Kidney (tissue), 13 donors: ENCODE measurements at regions not wholly inside any gene's neighbourhood (a gene's known extent, or its start where the extent isn't known, plus 50 kb on each side); places are given as distances from the start of the nearest gene placed in this dataset.
"Not testable (repeated sequence)": the region's sequence is repeated elsewhere in the genome, so short reads cannot be mapped to it uniquely, and the experiment has no call there.

Source experiments
- DNase-seq, 5 donors: peaks; one replicate each; pipeline ENCODE4 v3.0.0-alpha.2; 2013 to 2020
- FAIRE-seq: peaks from 2 replicates; lab custom pipeline; 2012; peaks lifted over from hg19 to GRCh38; lab: Jason Lieb, UNC
- H3K27ac ChIP-seq, 2 donors: one replicate each; pipeline ENCODE4 v1.7.0; 2013; ENCODE audit warnings: low read depth in 2 of 2, low read length in 2 of 2, inconsistent platforms in 1 of 2
- H3K27me3 ChIP-seq: one replicate; pipeline ENCODE4 v1.7.1; 2013; ENCODE audit warnings: low read length, inconsistent platforms; ENCODE audit not compliant: control insufficient read depth, insufficient read depth
- H3K36me3 ChIP-seq, 3 donors: one replicate each; pipeline versions ENCODE4 v1.7.0 to v1.7.1; 2013; ENCODE audit warnings: low read length in 3 of 3, control low read depth in 1 of 3, inconsistent platforms in 1 of 3; ENCODE audit not compliant: insufficient read depth in 3 of 3, control insufficient read depth in 2 of 3
- H3K4me1 ChIP-seq, 3 donors: one replicate each; pipeline versions ENCODE4 v1.7.0 to v1.7.1; 2013; ENCODE audit warnings: low read length in 3 of 3, inconsistent platforms in 1 of 3, low read depth in 1 of 3; ENCODE audit not compliant: control insufficient read depth in 2 of 3, insufficient read depth in 2 of 3
- H3K4me3 ChIP-seq, 3 donors: one replicate each; pipeline versions ENCODE4 v1.7.0 to v1.8.1; 2013; ENCODE audit warnings: low read length in 3 of 3, control low read depth in 1 of 3, inconsistent platforms in 1 of 3
- H3K9ac ChIP-seq, 3 donors: one replicate each; pipeline versions ENCODE4 v1.7.0 to v1.7.1; 2013; ENCODE audit warnings: low read length in 3 of 3, control low read depth in 1 of 3, inconsistent platforms in 1 of 3
- H3K9me3 ChIP-seq, 3 donors: one replicate each; pipeline versions ENCODE4 v1.7.0 to v1.7.1; 2013; ENCODE audit warnings: low read length in 3 of 3, control low read depth in 1 of 3, inconsistent platforms in 1 of 3; ENCODE audit not compliant: control insufficient read depth in 2 of 3, insufficient read depth in 1 of 3
- intact Hi-C: fragments of 100-400 bp; cut with DNase I; formaldehyde crosslinking; loops from one replicate; pipeline ENCODE4 v1.11.1; 2022
- TF ChIP-seq, protein P1 (sequence below): IDR thresholded peaks from 3 replicates; pipeline ENCODE4 v1.5.1; 2012; ENCODE audit warnings: mild to moderate bottlenecking, moderate library complexity, borderline replicate concordance; ENCODE audit not compliant: insufficient read depth; ENCODE audit errors: extremely low read depth
- donor health status: control.
- donor health status: control.
- donor health status: control.
- donor health status: control.
- donor health status: control.
- donor health status: DM: yes; HTN: yes; CAD: no.
- donor health status: Normal renal cell carcinoma (clear cell type).

DNA sequence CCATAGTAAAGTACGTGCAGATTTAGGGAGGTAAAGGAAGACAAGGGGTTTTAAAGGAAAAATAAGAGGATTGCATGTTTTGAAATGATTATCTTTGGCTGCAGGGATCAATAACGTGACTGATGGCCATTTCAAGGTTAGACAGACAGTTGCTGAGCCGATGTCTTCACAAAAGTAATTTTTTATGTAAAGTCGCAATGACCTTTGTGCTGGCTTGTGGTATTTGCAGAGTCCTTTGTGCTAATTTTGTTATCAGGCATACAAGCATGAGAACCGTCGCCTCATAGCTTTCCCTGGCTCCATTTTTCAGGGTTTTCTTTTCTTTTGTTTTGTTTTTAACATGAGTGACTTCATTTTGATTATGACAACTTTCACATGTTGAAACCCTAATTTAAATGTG lies 605.7 kb upstream of the GJE1 start:
- FAIRE-seq (no peak), DNase-seq (no peak)
- no peak overlapping the region for H3K4me3 ChIP-seq
- no peak overlapping the region for H3K27ac ChIP-seq
- intact Hi-C loops, result no loop called here
- no peak overlapping the region for H3K9ac ChIP-seq
- no peaks in the 10 kb centered on the region for H3K36me3 ChIP-seq
- H3K4me1 ChIP-seq, result no peaks in the 10 kb centered on the region
- H3K27me3 ChIP-seq, result no peaks in the 10 kb centered on the region
- TF ChIP-seq, protein P1, sequence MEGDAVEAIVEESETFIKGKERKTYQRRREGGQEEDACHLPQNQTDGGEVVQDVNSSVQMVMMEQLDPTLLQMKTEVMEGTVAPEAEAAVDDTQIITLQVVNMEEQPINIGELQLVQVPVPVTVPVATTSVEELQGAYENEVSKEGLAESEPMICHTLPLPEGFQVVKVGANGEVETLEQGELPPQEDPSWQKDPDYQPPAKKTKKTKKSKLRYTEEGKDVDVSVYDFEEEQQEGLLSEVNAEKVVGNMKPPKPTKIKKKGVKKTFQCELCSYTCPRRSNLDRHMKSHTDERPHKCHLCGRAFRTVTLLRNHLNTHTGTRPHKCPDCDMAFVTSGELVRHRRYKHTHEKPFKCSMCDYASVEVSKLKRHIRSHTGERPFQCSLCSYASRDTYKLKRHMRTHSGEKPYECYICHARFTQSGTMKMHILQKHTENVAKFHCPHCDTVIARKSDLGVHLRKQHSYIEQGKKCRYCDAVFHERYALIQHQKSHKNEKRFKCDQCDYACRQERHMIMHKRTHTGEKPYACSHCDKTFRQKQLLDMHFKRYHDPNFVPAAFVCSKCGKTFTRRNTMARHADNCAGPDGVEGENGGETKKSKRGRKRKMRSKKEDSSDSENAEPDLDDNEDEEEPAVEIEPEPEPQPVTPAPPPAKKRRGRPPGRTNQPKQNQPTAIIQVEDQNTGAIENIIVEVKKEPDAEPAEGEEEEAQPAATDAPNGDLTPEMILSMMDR, result no peak
- H3K9me3 ChIP-seq, result peaks cover 0 to 7% (median 0%) of the 10 kb centered on the region in 3 donors

GRCh38 chr6:141521440-141521839 lies 611.3 kb upstream of the GJE1 start:
- Histone ChIP-seq H3K9ac (no peak overlapping the region), H3K4me3 (no peak overlapping the region), H3K36me3 (no peaks in the 10 kb centered on the region), H3K4me1 (no peaks in the 10 kb centered on the region), H3K27me3 (no peaks in the 10 kb centered on the region), H3K27ac (no peak overlapping the region), H3K9me3 (no peaks in the 10 kb centered on the region)
- intact Hi-C loops, result no loop called here
- no peak for DNase-seq
- TF ChIP-seq, protein P1, result no peak
- no peak for FAIRE-seq

GRCh38 chr6:141513830-141514229 lies 618.9 kb upstream of the GJE1 start:
- no peak overlapping the region for H3K27ac ChIP-seq
- H3K9me3 ChIP-seq, result no peaks in the 10 kb centered on the region
- no peaks in the 10 kb centered on the region for H3K27me3 ChIP-seq
- DNase-seq, result no peak
- no peak overlapping the region for H3K9ac ChIP-seq
- intact Hi-C loops, result no loop called here
- FAIRE-seq, result peak; percentile 79
- TF ChIP-seq, protein P1, result no peak
- no peak overlapping the region for H3K4me3 ChIP-seq
- no peaks in the 10 kb centered on the region for H3K4me1 ChIP-seq
- no peaks in the 10 kb centered on the region for H3K36me3 ChIP-seq

DNA sequence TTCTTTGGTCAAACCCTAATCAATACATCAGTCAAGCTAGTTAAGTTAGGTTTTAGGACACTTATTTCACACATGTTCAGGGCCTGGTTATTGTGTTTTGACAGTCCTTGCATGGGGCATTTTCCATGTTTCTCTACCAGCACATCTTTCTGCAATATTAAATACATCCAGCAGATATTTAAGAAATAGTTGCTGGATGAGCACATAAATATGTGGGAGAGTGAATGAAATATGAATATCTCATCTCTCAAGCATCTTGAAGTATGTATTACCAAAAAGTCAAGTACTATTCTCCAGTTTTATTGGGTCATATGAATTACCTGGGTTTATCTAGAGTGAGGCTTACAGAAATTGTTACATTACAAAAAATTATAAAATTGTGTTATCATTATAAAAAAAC lies 621.9 kb upstream of the GJE1 start:
- Histone ChIP-seq H3K27me3 (no peaks in the 10 kb centered on the region), H3K9me3 (peaks cover 0 to 1% (median 0%) of the 10 kb centered on the region in 3 donors), H3K27ac (no peak overlapping the region), H3K9ac (no peak overlapping the region), H3K36me3 (no peaks in the 10 kb centered on the region), H3K4me3 (no peak overlapping the region), H3K4me1 (no peaks in the 10 kb centered on the region)
- intact Hi-C loops, result no loop called here
- FAIRE-seq, result no peak
- TF ChIP-seq, protein P1, result no peak
- no peak for DNase-seq

- DNase-seq, H3K36me3 ChIP-seq, H3K4me3 ChIP-seq, H3K4me1 ChIP-seq, H3K27ac ChIP-seq, intact Hi-C loops, H3K27me3 ChIP-seq, H3K9me3 ChIP-seq, FAIRE-seq, H3K9ac ChIP-seq: not testable (repeated sequence)
These were observed 626.7 kb upstream of the GJE1 start for GRCh38 chr6:141506062-141506461.

DNA sequence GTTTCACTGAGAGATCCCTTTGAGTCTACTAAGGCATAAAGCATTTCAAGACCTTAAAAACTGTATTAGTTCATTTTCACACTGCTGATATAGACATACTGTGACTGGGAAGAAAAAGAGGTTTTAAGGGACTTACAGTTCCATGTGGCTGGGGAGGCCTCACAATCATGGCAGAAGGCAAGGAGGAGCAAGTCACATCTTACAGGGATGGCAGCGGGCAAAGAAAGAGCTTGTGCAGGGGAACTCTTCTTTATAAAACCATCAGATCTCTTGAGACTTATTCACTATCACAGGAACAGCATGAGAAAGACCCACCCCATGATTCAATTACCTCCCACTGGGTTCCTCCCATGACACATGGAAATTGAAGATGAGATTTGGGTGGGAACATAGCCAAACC lies 628.4 kb upstream of the GJE1 start:
- H3K9me3 ChIP-seq, H3K4me1 ChIP-seq, H3K9ac ChIP-seq, H3K4me3 ChIP-seq, H3K36me3 ChIP-seq, H3K27me3 ChIP-seq, intact Hi-C loops, DNase-seq, FAIRE-seq, H3K27ac ChIP-seq: not testable (repeated sequence)
